AG04450 (cell line): ENCODE measurements at regions not wholly inside any gene's neighbourhood (a gene's known extent, or its start where the extent isn't known, plus 50 kb on each side); places are given as distances from the start of the nearest gene placed in this dataset.

Source experiments
- CTCF ChIA-PET: fragments of 300-600, 350-600 bp; formaldehyde crosslinking; extraction: SDS; loops from one replicate; lab custom pipeline; 2022; ENCODE audit warnings: antibody characterized with exemption, inconsistent platforms; lab: Charles Lee
- POLR2A ChIA-PET: fragments of 350-600 bp; formaldehyde crosslinking; extraction: SDS; loops from one replicate; lab custom pipeline; 2021; ENCODE audit warnings: antibody characterized with exemption, inconsistent platforms; lab: Yijun Ruan, JAX
- DNase-seq: peaks from one replicate; pipeline ENCODE4 v3.0.0-alpha.2; 2011; ENCODE audit warnings: low read depth, low spot score
- H3K27ac ChIP-seq: one replicate; pipeline ENCODE4 v1.5.1; 2012; ENCODE audit warnings: low read depth, low read length, control low read depth
- H3K27me3 ChIP-seq: one replicate; pipeline ENCODE4 v1.6.0; 2012; ENCODE audit warnings: low read length; ENCODE audit not compliant: control insufficient read depth, insufficient read depth
- H3K4me3 ChIP-seq: 2 replicates; pipeline ENCODE4 v1.5.1; 2011; ENCODE audit warnings: mild to moderate bottlenecking, low read depth, low read length, control low read depth
- H3K9me3 ChIP-seq: 2 replicates; pipeline ENCODE4 v1.5.1; 2012; ENCODE audit warnings: low read length; ENCODE audit not compliant: control insufficient read depth, insufficient read depth
- CTCF ChIP-seq: IDR thresholded peaks from 2 replicates; pipeline ENCODE4 v1.5.1; 2011; ENCODE audit warnings: low read depth, low read length, control low read depth, inconsistent platforms

GRCh38 chr11:11769782-11770181 lies 72.0 kb upstream of the USP47 start:
- POLR2A ChIA-PET = no interaction called here
- Histone ChIP-seq H3K9me3 (no peaks in the 10 kb centered on the region), H3K4me3 (no peak overlapping the region), H3K27me3 (peaks cover 36% of the 10 kb centered on the region), H3K27ac (no peak overlapping the region)
- TF ChIP-seq CTCF = no peak
- DNase-seq = no peak
- CTCF ChIA-PET = no interaction called here

GRCh38 chr11:11769362-11769761 lies 72.4 kb upstream of the USP47 start:
- CTCF ChIA-PET = no interaction called here
- POLR2A ChIA-PET = no interaction called here
- no peak overlapping the region for H3K27ac ChIP-seq
- H3K4me3 ChIP-seq = no peak overlapping the region
- TF ChIP-seq CTCF = no peak
- no peak for DNase-seq
- peaks cover 34% of the 10 kb centered on the region for H3K27me3 ChIP-seq
- H3K9me3 ChIP-seq = no peaks in the 10 kb centered on the region

DNA sequence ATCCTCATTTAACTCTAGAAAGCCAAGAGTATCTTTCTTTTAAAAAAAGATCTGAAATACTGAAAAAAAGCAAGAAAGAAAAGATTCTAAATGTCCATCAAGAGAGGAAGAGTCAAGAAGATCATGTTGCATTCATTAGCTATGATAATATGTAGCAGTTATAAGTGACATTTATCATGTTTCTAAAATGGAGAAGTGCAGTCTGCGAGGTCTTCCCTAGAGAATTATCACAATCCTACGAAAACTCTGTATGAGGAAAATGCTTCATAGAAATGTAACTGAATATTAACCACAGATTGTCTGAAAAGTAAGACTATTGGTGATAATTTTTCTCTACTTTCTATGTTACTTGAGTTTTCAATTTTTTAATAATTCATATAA lies 77.4 kb upstream of the USP47 start:
- no peak for DNase-seq
- POLR2A ChIA-PET = no interaction called here
- peaks cover 45% of the 10 kb centered on the region for H3K27me3 ChIP-seq
- H3K27ac ChIP-seq = no peak overlapping the region
- CTCF ChIA-PET = no interaction called here
- no peaks in the 10 kb centered on the region for H3K9me3 ChIP-seq
- TF ChIP-seq CTCF = no peak
- H3K4me3 ChIP-seq = no peak overlapping the region

DNA sequence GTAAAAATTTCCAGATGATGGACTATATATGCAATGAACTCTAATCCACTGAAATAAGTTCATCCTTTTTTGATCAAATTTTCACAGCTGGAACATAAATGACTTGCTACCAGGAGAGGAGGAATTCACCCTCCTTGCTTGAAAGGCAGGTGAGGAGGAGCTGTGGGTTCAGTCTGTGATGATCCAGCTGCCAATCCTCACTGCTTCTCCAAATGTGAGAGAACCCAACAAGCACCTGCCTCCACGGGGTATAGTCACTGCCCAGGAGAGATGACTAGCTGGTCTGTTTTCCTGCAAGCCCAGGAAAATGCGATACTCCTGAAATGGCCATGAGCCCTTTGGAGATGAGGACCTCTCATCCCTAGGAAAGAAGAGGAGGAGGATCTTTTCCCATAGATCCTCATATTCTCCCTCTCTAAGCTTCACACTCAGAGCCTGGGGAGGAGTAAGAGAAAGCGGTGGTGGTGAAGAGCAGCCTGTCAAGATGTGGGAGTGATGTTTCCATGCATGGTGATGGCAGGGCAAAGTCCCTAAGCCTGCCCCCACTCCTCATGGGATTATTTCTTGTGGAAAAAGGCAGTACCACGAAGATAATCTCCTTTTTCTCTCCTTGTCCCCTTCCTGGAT lies 77.9 kb upstream of the USP47 start:
- H3K27me3 ChIP-seq = peaks cover 43% of the 10 kb centered on the region
- H3K4me3 ChIP-seq = no peak overlapping the region
- no peaks in the 10 kb centered on the region for H3K9me3 ChIP-seq
- no peak overlapping the region for H3K27ac ChIP-seq
- no peak for DNase-seq
- TF ChIP-seq CTCF = no peak
- ChIA-PET POLR2A (no interaction called here), CTCF (interaction anchor here (0.7 kb wide), 1 partner anchor 686 kb away, joined by 4 read pairs; no protein-coding TSS in a partner anchor)

- POLR2A ChIA-PET = no interaction called here
- CTCF ChIA-PET = no interaction called here
Observed at GRCh38 chr11:11760838-11761237, 80.9 kb upstream of the USP47 start.

More at GRCh38 chr11:11760838-11761237, 80.9 kb upstream of the USP47 start:
- Histone ChIP-seq H3K27me3 (peaks cover 52% of the 10 kb centered on the region), H3K4me3 (no peak overlapping the region), H3K9me3 (no peaks in the 10 kb centered on the region), H3K27ac (no peak overlapping the region)
- DNase-seq = no peak
- no peak for TF ChIP-seq CTCF
